ENCODE measurements at regions not wholly inside any gene's neighbourhood (a gene's known extent, or its start where the extent isn't known, plus 50 kb on each side); places are given as distances from the start of the nearest gene placed in this dataset.

GRCh38 chr4:16294455-16294854 is 68.2 kb upstream of the TAPT1 start:
- TF ChIP-seq, protein P1, sequence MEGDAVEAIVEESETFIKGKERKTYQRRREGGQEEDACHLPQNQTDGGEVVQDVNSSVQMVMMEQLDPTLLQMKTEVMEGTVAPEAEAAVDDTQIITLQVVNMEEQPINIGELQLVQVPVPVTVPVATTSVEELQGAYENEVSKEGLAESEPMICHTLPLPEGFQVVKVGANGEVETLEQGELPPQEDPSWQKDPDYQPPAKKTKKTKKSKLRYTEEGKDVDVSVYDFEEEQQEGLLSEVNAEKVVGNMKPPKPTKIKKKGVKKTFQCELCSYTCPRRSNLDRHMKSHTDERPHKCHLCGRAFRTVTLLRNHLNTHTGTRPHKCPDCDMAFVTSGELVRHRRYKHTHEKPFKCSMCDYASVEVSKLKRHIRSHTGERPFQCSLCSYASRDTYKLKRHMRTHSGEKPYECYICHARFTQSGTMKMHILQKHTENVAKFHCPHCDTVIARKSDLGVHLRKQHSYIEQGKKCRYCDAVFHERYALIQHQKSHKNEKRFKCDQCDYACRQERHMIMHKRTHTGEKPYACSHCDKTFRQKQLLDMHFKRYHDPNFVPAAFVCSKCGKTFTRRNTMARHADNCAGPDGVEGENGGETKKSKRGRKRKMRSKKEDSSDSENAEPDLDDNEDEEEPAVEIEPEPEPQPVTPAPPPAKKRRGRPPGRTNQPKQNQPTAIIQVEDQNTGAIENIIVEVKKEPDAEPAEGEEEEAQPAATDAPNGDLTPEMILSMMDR (IDR thresholded peaks at IDR 0.05) = no peak
- TF ChIP-seq USF2 (IDR thresholded peaks at IDR 0.05) (no peak), PHF8 (IDR thresholded peaks at IDR 0.05; ENCODE audit: borderline replicate concordance, low read depth) (no peak), POLR2AphosphoS2 (conservative IDR thresholded peaks at IDR 0.05; ENCODE audit: low read length) (no peak), ELK1 (IDR thresholded peaks at IDR 0.05; ENCODE audit: low read depth, low read length) (no peak), MAZ (IDR thresholded peaks at IDR 0.05; ENCODE audit: borderline replicate concordance, low read depth, low read length) (no peak), POLR2A (IDR thresholded peaks at IDR 0.05; ENCODE audit: low read length) (no peak), SMC3 (IDR thresholded peaks at IDR 0.05) (no peak), RFX5 (IDR thresholded peaks at IDR 0.05) (no peak), MAX (IDR thresholded peaks at IDR 0.05) (no peak)
- TF ChIP-seq, protein P2, sequence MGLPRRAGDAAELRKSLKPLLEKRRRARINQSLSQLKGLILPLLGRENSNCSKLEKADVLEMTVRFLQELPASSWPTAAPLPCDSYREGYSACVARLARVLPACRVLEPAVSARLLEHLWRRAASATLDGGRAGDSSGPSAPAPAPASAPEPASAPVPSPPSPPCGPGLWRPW (IDR thresholded peaks at IDR 0.05) = no peak
